22Rv1 (cell line): ENCODE measurements at regions not wholly inside any gene's neighbourhood (a gene's known extent, or its start where the extent isn't known, plus 50 kb on each side); places are given as distances from the start of the nearest gene placed in this dataset.

Source experiments
- CTCF ChIP-seq: fragments of 450-650 bp; IDR thresholded peaks from 2 replicates; pipeline ENCODE4 v1.5.1; 2017; ENCODE audit warnings: mild to moderate bottlenecking
- ZFX ChIP-seq: fragments of 450-650 bp; IDR thresholded peaks from 2 replicates; pipeline ENCODE4 v1.6.1; 2017; ENCODE audit warnings: antibody characterized with exemption, borderline replicate concordance

- TF ChIP-seq CTCF (no peak), ZFX (no peak)
Observed at GRCh38 chr18:34647251-34647650, 62.8 kb upstream of the DTNA start.
